ENCODE measurements at regions not wholly inside any gene's neighbourhood (a gene's known extent, or its start where the extent isn't known, plus 50 kb on each side); places are given as distances from the start of the nearest gene placed in this dataset.

- TF ChIP-seq CTCF (IDR thresholded peaks at IDR 0.05; ENCODE audit: low read depth, low read length, missing control alignments), result no peak
- no peak overlapping the region for H3K4me3 ChIP-seq (replicated peaks; ENCODE audit: low read depth, low read length)
- no peak for DNase-seq (ENCODE audit: extremely low read depth, low read depth)
Measured at GRCh38 chr2:207265332-207265731, 99.6 kb upstream of the KLF7 start.

GRCh38 chr2:207265869-207266268 is 100.1 kb upstream of the KLF7 start:
- no peak for DNase-seq (ENCODE audit: extremely low read depth, low read depth)
- no peak for TF ChIP-seq CTCF (IDR thresholded peaks at IDR 0.05; ENCODE audit: low read depth, low read length, missing control alignments)
- no peak overlapping the region for H3K4me3 ChIP-seq (replicated peaks; ENCODE audit: low read depth, low read length)

GRCh38 chr2:207266648-207267047 is 100.9 kb upstream of the KLF7 start:
- TF ChIP-seq CTCF (IDR thresholded peaks at IDR 0.05; ENCODE audit: low read depth, low read length, missing control alignments), result no peak
- no peak overlapping the region for H3K4me3 ChIP-seq (replicated peaks; ENCODE audit: low read depth, low read length)
- DNase-seq (ENCODE audit: extremely low read depth, low read depth), result no peak

GRCh38 chr2:207269038-207269437 is 103.3 kb upstream of the KLF7 start:
- DNase-seq (ENCODE audit: extremely low read depth, low read depth), result no peak
- no peak overlapping the region for H3K4me3 ChIP-seq (replicated peaks; ENCODE audit: low read depth, low read length)
- TF ChIP-seq CTCF (IDR thresholded peaks at IDR 0.05; ENCODE audit: low read depth, low read length, missing control alignments), result no peak

- no peak for DNase-seq (ENCODE audit: extremely low read depth, low read depth)
- no peak overlapping the region for H3K4me3 ChIP-seq (replicated peaks; ENCODE audit: low read depth, low read length)
- no peak for TF ChIP-seq CTCF (IDR thresholded peaks at IDR 0.05; ENCODE audit: low read depth, low read length, missing control alignments)
Measured at GRCh38 chr2:207274530-207275189, 108.9 kb upstream of the KLF7 start.

GRCh38 chr2:207275779-207276178 is 110.0 kb upstream of the KLF7 start:
- no peak overlapping the region for H3K4me3 ChIP-seq (replicated peaks; ENCODE audit: low read depth, low read length)
- TF ChIP-seq CTCF (IDR thresholded peaks at IDR 0.05; ENCODE audit: low read depth, low read length, missing control alignments), result no peak
- no peak for DNase-seq (ENCODE audit: extremely low read depth, low read depth)

GRCh38 chr2:207276248-207276647 is 110.5 kb upstream of the KLF7 start:
- no peak for TF ChIP-seq CTCF (IDR thresholded peaks at IDR 0.05; ENCODE audit: low read depth, low read length, missing control alignments)
- DNase-seq (ENCODE audit: extremely low read depth, low read depth), result no peak
- H3K4me3 ChIP-seq (replicated peaks; ENCODE audit: low read depth, low read length), result no peak overlapping the region

Data from HFF-Myc (cell line).